ENCODE measurements at regions not wholly inside any gene's neighbourhood (a gene's known extent, or its start where the extent isn't known, plus 50 kb on each side); places are given as distances from the start of the nearest gene placed in this dataset.

GRCh38 chr13:76094645-76095044, 458.5 kb downstream of the LMO7 start:
- no peak overlapping the region for H3K27ac ChIP-seq (ENCODE audit: insufficient read depth, low read depth, low read length)
- no peak overlapping the region for H3K4me2 ChIP-seq (ENCODE audit: insufficient read depth, low read length)
- H3K4me3 ChIP-seq (replicated peaks in 1 of 3; ENCODE audit: insufficient read depth in 1 of 3, low read depth in 1 of 3, low read length in 3 of 3): no peak overlapping the region
- intact Hi-C loops (cut with micrococcal nuclease): loop anchor here (10.0 kb wide), 1 partner anchor 220 kb away; no protein-coding TSS in a partner anchor
- H3K9ac ChIP-seq (replicated peaks; ENCODE audit: extremely low read depth, insufficient read depth, low read length): no peak overlapping the region
- dilution Hi-C loops (cut with MboI; ENCODE audit: extremely low pct_ligation_motif_present, low sequenced_read_pairs): no loop called here
- H3K79me2 ChIP-seq (ENCODE audit: control insufficient read depth, insufficient read depth, low read length): no peaks in the 10 kb centered on the region
- no peaks in the 10 kb centered on the region for H3K36me3 ChIP-seq (ENCODE audit: control insufficient read depth in 2 of 2, extremely low read depth in 1 of 2, insufficient read depth in 2 of 2, low read length in 2 of 2)
- no peaks in the 10 kb centered on the region for H3K27me3 ChIP-seq (ENCODE audit: control insufficient read depth in 2 of 2, insufficient read depth in 2 of 2, low read length in 2 of 2)
- no peaks in the 10 kb centered on the region for H4K20me1 ChIP-seq (replicated peaks; ENCODE audit: control insufficient read depth, extremely low read depth, insufficient read depth, low read length)
- ChIA-PET CTCF (no interaction called here), POLR2A (no interaction called here)
- no peaks in the 10 kb centered on the region for H3K9me1 ChIP-seq (replicated peaks; ENCODE audit: control insufficient read depth, extremely low read depth, insufficient read depth, low read length)
- FAIRE-seq (no peak), DNase-seq (ENCODE audit: low read depth, low spot score) (no peak)
- BruUV-seq (replicated peaks): no TSS peak
- H3K9me3 ChIP-seq (replicated peaks; ENCODE audit: control insufficient read depth, insufficient read depth, low read length): no peaks in the 10 kb centered on the region
- TF ChIP-seq JUN (IDR thresholded peaks at IDR 0.05; ENCODE audit: borderline replicate concordance, insufficient read depth, insufficient read length, low read depth): no peak
- TF ChIP-seq CTCF (IDR thresholded peaks at IDR 0.05; ENCODE audit: extremely low read depth in 1 of 2, insufficient read depth in 1 of 2, low read depth in 1 of 2, low read length in 2 of 2): no peak
- no peak for TF ChIP-seq MAX (IDR thresholded peaks at IDR 0.05; ENCODE audit: insufficient read depth, insufficient read length)
- TF ChIP-seq GATA2 (IDR thresholded peaks at IDR 0.05; ENCODE audit: insufficient read depth, insufficient read length, low read depth, low read length): no peak
- TF ChIP-seq POLR2AphosphoS5 (IDR thresholded peaks at IDR 0.05; ENCODE audit: insufficient read depth, low read depth, low read length): no peak
- no peak for TF ChIP-seq POLR2A (IDR thresholded peaks at IDR 0.05; ENCODE audit: low read depth, low read length)
- no peak for TF ChIP-seq FOS (IDR thresholded peaks at IDR 0.05; ENCODE audit: borderline replicate concordance, insufficient read depth, low read length)
- TF ChIP-seq MYC (IDR thresholded peaks at IDR 0.05; ENCODE audit: low read depth, low read length): no peak
- no peak for TF ChIP-seq EZH2 (IDR thresholded peaks at IDR 0.05; ENCODE audit: borderline replicate concordance, low read depth, low read length, severe bottlenecking)
- H3K4me1 ChIP-seq (ENCODE audit: control insufficient read depth, extremely low read depth, insufficient read depth, low read length): no peaks in the 10 kb centered on the region
- H2AFZ ChIP-seq (ENCODE audit: low read depth, low read length): no peak overlapping the region

Data from endothelial cell of umbilical vein (primary cell).